GM10248 (cell line): ENCODE measurements at regions not wholly inside any gene's neighbourhood (a gene's known extent, or its start where the extent isn't known, plus 50 kb on each side); places are given as distances from the start of the nearest gene placed in this dataset.

Source experiments
- CTCF ChIA-PET: fragments of 300-600 bp; sonication (Branson Sonifier 250); formaldehyde crosslinking; extraction: SDS; loops from one replicate; lab custom pipeline; 2021; ENCODE audit warnings: antibody characterized with exemption; lab: Yijun Ruan, JAX
- POLR2A ChIA-PET: fragments of 350-650 bp; sonication (Branson Sonifier 250); formaldehyde crosslinking; extraction: SDS; loops from one replicate; lab custom pipeline; 2020; ENCODE audit warnings: antibody characterized with exemption; lab: Yijun Ruan, JAX
- DNase-seq: peaks from one replicate; pipeline ENCODE4 v3.0.0; 2012; ENCODE audit errors: extremely low spot score
- TF ChIP-seq, protein P1 (sequence below): IDR thresholded peaks from 2 replicates; pipeline ENCODE4 v1.5.1; 2012; ENCODE audit warnings: mild to moderate bottlenecking, low read depth; ENCODE audit errors: extremely low read depth, missing control alignments, control extremely low read depth

GRCh38 chr6:111987295-111987694 is 66.6 kb upstream of the CCN6 start:
- CTCF ChIA-PET: interaction anchor here (1.0 to 2.1 kb wide), 3 partner anchors 9 to 277 kb away, joined by 3 to 8 read pairs (median 3); no protein-coding TSS in a partner anchor
- DNase-seq: no peak
- POLR2A ChIA-PET: no interaction called here
- TF ChIP-seq, protein P1, sequence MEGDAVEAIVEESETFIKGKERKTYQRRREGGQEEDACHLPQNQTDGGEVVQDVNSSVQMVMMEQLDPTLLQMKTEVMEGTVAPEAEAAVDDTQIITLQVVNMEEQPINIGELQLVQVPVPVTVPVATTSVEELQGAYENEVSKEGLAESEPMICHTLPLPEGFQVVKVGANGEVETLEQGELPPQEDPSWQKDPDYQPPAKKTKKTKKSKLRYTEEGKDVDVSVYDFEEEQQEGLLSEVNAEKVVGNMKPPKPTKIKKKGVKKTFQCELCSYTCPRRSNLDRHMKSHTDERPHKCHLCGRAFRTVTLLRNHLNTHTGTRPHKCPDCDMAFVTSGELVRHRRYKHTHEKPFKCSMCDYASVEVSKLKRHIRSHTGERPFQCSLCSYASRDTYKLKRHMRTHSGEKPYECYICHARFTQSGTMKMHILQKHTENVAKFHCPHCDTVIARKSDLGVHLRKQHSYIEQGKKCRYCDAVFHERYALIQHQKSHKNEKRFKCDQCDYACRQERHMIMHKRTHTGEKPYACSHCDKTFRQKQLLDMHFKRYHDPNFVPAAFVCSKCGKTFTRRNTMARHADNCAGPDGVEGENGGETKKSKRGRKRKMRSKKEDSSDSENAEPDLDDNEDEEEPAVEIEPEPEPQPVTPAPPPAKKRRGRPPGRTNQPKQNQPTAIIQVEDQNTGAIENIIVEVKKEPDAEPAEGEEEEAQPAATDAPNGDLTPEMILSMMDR: no peak

DNA sequence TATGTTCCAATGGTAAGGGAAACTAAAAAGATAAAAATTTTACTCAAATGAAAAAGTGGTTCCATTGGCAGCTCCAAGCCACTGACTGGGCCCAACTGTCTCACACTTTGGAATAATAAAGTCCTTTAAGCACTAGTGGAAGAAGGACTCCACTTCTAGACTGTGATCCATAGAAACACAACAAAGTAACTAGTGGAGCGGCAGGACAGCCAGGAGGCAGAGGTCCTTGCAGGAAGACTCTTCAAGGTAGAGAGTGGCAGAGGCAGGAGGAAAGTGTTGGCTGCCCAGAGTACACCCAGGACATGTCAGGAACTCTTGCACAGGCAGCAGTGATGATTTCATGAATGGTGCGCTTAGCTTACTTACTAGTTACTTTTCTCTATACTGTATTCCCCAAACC is 65.0 kb upstream of the CCN6 start:
- POLR2A ChIA-PET: no interaction called here

DNA sequence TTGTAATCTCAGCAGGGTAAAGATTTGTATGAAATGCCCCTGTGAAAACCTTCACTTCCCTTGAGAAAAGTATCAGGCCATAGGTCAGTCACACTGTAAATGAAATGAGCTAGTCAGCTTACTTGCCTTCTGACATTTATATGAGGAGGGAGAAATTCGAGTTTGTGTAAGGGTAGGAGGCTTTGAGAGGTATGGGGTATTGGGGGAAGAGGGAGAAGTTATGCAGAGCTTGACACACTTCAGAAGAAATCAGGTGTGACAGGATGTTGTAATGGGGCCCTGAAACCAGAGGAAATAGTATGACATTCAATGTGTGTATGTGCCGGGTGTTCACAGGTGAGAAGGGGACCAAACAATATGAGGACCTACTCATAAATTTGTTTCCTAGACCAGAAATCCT is 64.2 kb upstream of the CCN6 start:
- ChIA-PET POLR2A (no interaction called here), CTCF (interaction anchor here (0.8 to 1.7 kb wide), 3 partner anchors 15 to 731 kb away, joined by 3 to 4 read pairs (median 3); a partner anchor contains a TSS)
- DNase-seq: no peak
- TF ChIP-seq, protein P1: no peak

More for the DNA sequence above, 65.0 kb upstream of the CCN6 start:
- TF ChIP-seq, protein P1: no peak
- CTCF ChIA-PET: interaction anchor here (0.8 to 1.7 kb wide), 4 partner anchors 8 to 730 kb away, joined by 3 to 4 read pairs (median 3); a partner anchor contains a TSS
- DNase-seq: no peak

- TF ChIP-seq, protein P1: no peak
- ChIA-PET CTCF (interaction anchor here (0.8 to 1.7 kb wide), 3 partner anchors 15 to 731 kb away, joined by 3 to 4 read pairs (median 3); a partner anchor contains a TSS), POLR2A (no interaction called here)
- DNase-seq: no peak
Measured at GRCh38 chr6:111990214-111990613, 63.7 kb upstream of the CCN6 start.

- ChIA-PET CTCF (interaction anchor here (1.0 to 2.6 kb wide), 10 partner anchors 10 to 283 kb away, joined by 3 to 11 read pairs (median 5); no protein-coding TSS in a partner anchor), POLR2A (no interaction called here)
- TF ChIP-seq, protein P1: no peak
- no peak for DNase-seq
Measured at GRCh38 chr6:111992851-111993250, 61.1 kb upstream of the CCN6 start.

GRCh38 chr6:111993342-111993741 is 60.6 kb upstream of the CCN6 start:
- ChIA-PET CTCF (interaction anchor here (1.0 to 2.6 kb wide), 9 partner anchors 9 to 283 kb away, joined by 3 to 7 read pairs (median 5); no protein-coding TSS in a partner anchor), POLR2A (no interaction called here)
- TF ChIP-seq, protein P1: no peak
- DNase-seq: no peak

- CTCF ChIA-PET: interaction anchor here (1.5 kb wide), 1 partner anchor 284 kb away, joined by 4 read pairs; no protein-coding TSS in a partner anchor
Measured at GRCh38 chr6:111994791-111995190, 59.1 kb upstream of the CCN6 start.

More at GRCh38 chr6:111994791-111995190, 59.1 kb upstream of the CCN6 start:
- POLR2A ChIA-PET: no interaction called here
- no peak for DNase-seq
- TF ChIP-seq, protein P1: no peak
